Activated CD4-positive, alpha-beta memory T cell treated with anti-CD3 and anti-CD28 coated beads, Interleukin-2, amount 10 ng/mL, durations not matched to agents 7 days and 5 days (primary cell): ENCODE measurements at regions not wholly inside any gene's neighbourhood (a gene's known extent, or its start where the extent isn't known, plus 50 kb on each side); places are given as distances from the start of the nearest gene placed in this dataset.

Experiments used
- CTCF ChIA-PET: fragments of 350-600 bp; sonication (Branson Sonifier 250); formaldehyde crosslinking; loops from one replicate; lab custom pipeline; 2021; ENCODE audit warnings: antibody characterized with exemption, inconsistent platforms; lab: Charles Lee
- POLR2A ChIA-PET: fragments of 350-600 bp; sonication (Branson Sonifier 250); formaldehyde crosslinking; loops from one replicate; lab custom pipeline; 2021; ENCODE audit warnings: antibody characterized with exemption; lab: Charles Lee
- DNase-seq: peaks from one replicate; pipeline ENCODE4 v3.0.0-alpha.2; 2020
- H3K27ac Mint-ChIP-seq: one replicate; pipeline ENCODE4 v1.8.0; 2021; ENCODE audit warnings: mild to moderate bottlenecking, mixed read lengths
- H3K27me3 Mint-ChIP-seq: one replicate; pipeline ENCODE4 v1.8.0; 2021; ENCODE audit warnings: mixed read lengths
- H3K36me3 Mint-ChIP-seq: one replicate; pipeline ENCODE4 v1.8.0; 2021; ENCODE audit warnings: low read depth, mixed read lengths
- H3K4me1 Mint-ChIP-seq: one replicate; pipeline ENCODE4 v1.8.0; 2021; ENCODE audit warnings: mixed read lengths
- H3K4me3 Mint-ChIP-seq: one replicate; pipeline ENCODE4 v1.8.0; 2021; ENCODE audit warnings: mild to moderate bottlenecking, mixed read lengths
- H3K9me3 Mint-ChIP-seq: one replicate; pipeline ENCODE4 v1.8.0; 2021; ENCODE audit warnings: mixed read lengths

DNA sequence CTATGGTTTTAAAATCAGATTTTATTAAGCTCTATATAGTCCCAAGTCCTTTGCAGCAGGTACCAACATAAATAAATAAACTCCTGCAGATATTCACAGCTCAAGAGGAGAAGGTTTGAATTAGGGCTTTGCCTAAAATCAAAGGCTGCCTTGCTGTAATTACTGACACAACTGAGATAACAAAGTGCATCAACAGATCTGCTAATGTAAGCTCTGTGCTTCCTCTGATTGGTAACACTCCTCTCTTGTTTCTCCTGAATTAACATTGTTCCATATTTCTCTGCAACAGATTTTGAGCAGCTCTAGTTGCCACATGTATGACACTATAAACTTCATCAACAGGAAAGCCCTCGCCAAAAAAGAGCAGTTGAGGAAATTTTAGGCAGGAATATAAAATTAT is 193.6 kb downstream of the SLC39A8 start:
- Mint-ChIP-seq H3K36me3 (no peaks in the 10 kb centered on the region), H3K9me3 (no peaks in the 10 kb centered on the region), H3K27me3 (no peaks in the 10 kb centered on the region), H3K27ac (no peak overlapping the region), H3K4me1 (no peaks in the 10 kb centered on the region), H3K4me3 (no peak overlapping the region)
- DNase-seq, result no peak
- CTCF ChIA-PET, result no interaction called here
- POLR2A ChIA-PET, result no interaction called here

DNA sequence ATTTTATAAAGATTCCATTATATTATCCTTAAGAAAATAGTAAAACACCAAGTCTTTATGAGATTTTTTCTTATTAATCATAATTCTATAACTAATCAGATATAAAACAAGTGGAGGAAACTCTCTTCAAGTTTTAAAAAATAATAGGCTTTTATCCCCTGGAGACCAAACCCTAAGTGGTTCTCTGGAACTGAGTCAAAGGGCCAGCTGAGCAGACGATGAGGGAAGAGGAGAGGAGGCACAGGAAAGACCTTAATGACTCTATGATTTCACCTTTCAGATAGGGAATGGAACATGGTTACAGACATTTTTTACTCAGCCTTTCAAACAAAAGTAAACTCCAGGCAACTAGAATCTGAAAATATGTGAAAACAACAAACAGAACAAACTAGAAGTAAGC is 201.8 kb downstream of the SLC39A8 start:
- POLR2A ChIA-PET, result no interaction called here
- no peaks in the 10 kb centered on the region for H3K4me1 Mint-ChIP-seq
- no peak overlapping the region for H3K27ac Mint-ChIP-seq
- H3K9me3 Mint-ChIP-seq, result no peaks in the 10 kb centered on the region
- no peak for DNase-seq
- no peaks in the 10 kb centered on the region for H3K36me3 Mint-ChIP-seq
- CTCF ChIA-PET, result no interaction called here
- peaks cover 3% of the 10 kb centered on the region for H3K27me3 Mint-ChIP-seq
- no peak overlapping the region for H3K4me3 Mint-ChIP-seq

DNA sequence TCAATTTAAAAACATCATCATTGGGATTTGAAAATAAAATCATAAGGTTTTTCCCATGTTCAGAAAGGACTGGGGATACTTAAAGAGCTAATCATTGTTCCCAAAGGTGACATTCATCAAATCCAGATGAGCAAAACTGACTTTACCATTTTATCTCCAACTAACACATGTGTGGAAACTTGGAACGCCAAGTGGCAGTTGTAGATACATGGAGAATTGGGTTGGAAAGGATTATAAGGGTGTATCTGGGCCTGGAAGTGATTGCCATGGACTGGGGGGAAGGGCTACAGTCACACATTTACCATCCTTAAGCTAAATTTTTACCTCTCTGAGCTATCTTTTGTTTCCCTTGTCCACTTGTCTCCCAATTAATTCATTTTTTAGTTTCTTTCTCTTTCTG is 203.4 kb downstream of the SLC39A8 start:
- Mint-ChIP-seq H3K36me3 (no peaks in the 10 kb centered on the region), H3K4me1 (no peaks in the 10 kb centered on the region), H3K9me3 (no peaks in the 10 kb centered on the region), H3K4me3 (no peak overlapping the region), H3K27me3 (peaks cover 3% of the 10 kb centered on the region), H3K27ac (no peak overlapping the region)
- CTCF ChIA-PET, result interaction anchor here (1.2 kb wide), 1 partner anchor 289 kb away, joined by 6 read pairs; no protein-coding TSS in a partner anchor
- POLR2A ChIA-PET, result no interaction called here
- no peak for DNase-seq

DNA sequence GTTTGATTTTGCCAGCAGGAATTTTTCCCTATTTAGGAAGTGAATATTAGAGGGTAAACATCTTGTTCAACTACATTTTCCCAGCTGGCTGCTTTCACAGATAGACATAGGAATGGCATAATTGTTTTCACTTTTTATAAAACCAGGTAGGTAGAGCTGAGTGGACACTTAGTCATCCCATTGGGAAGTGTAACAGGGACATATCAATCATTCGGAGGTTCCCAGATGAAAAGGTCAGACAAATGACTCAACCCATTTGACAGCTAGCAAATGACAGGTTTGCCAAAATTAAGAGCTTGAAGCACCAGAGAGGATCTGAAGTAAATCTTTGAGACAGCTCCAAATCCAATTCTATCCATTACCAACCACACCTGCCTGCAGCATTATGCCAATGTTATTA is 205.3 kb downstream of the SLC39A8 start:
- ChIA-PET POLR2A (no interaction called here), CTCF (no interaction called here)
- Mint-ChIP-seq H3K4me3 (no peak overlapping the region), H3K27me3 (peaks cover 3% of the 10 kb centered on the region), H3K4me1 (no peaks in the 10 kb centered on the region), H3K36me3 (no peaks in the 10 kb centered on the region), H3K27ac (no peak overlapping the region), H3K9me3 (no peaks in the 10 kb centered on the region)
- no peak for DNase-seq

DNA sequence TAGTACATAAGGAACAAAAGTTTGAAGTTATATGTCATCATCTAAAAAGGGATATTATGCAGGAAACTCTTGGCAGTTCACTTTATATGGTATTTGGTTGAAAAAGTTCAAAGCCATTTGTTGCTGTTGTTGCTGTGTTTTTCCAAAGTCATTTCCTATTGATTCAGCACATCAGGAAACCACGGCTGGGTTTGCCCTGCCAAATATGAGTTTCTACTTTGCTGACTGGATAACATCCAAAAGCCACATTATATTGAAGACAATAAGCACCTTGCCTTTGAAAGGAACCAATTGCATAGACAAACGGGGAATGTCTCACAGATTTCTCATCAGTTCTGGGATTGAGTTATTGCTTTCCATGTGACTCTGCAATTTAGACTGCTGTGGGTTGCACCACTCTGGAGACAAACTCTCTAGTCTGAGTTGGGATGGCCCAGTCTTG is 206.1 kb downstream of the SLC39A8 start:
- no peaks in the 10 kb centered on the region for H3K36me3 Mint-ChIP-seq
- H3K9me3 Mint-ChIP-seq, result no peaks in the 10 kb centered on the region
- H3K4me3 Mint-ChIP-seq, result no peak overlapping the region
- CTCF ChIA-PET, result no interaction called here
- peaks cover 3% of the 10 kb centered on the region for H3K27me3 Mint-ChIP-seq
- POLR2A ChIA-PET, result no interaction called here
- no peak overlapping the region for H3K27ac Mint-ChIP-seq
- no peaks in the 10 kb centered on the region for H3K4me1 Mint-ChIP-seq
- no peak for DNase-seq

DNA sequence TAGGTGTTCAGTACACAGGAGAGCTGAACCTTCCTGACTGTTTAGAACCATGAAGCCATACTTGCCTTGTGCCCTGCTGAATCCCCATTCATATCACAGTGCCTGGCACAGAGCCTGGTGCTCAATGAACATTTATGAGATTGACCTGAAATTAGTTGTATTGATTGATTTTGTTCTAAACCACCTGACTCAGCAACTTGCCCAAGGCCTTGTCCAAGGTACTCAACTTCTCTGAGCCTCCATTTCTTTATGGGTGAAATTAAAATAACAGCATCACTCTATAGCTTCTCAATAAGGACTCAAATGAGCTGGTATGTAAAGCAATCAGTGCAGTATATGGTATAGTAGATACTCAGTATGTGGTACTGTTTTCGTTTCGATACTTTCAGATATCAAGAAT is 208.1 kb downstream of the SLC39A8 start:
- no peaks in the 10 kb centered on the region for H3K9me3 Mint-ChIP-seq
- peaks cover 3% of the 10 kb centered on the region for H3K27me3 Mint-ChIP-seq
- DNase-seq, result no peak
- CTCF ChIA-PET, result no interaction called here
- no peaks in the 10 kb centered on the region for H3K36me3 Mint-ChIP-seq
- no peak overlapping the region for H3K4me3 Mint-ChIP-seq
- POLR2A ChIA-PET, result no interaction called here
- H3K4me1 Mint-ChIP-seq, result no peaks in the 10 kb centered on the region
- H3K27ac Mint-ChIP-seq, result no peak overlapping the region

DNA sequence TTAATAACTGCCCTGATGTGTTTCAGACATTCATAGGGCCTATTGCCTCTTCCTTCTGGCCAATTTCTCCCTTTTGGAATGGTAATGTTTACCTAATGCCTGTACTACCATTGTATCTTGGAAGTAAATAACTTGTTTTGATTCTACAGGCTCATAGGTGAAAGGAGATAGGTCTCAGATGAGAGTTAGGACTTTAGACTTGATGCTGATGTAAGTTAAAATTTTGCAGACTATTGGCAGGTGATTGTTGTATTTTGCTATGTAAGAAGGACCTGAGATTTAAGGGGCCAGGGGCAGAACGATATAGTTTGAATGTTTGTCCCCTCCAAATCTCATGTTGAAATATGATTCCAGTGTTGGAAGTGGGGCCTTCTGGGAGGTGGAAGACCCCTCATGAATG is 215.5 kb downstream of the SLC39A8 start:
- CTCF ChIA-PET, result no interaction called here
- no peaks in the 10 kb centered on the region for H3K9me3 Mint-ChIP-seq
- H3K4me3 Mint-ChIP-seq, result no peak overlapping the region
- no peak overlapping the region for H3K27ac Mint-ChIP-seq
- no peak for DNase-seq
- POLR2A ChIA-PET, result no interaction called here
- no peaks in the 10 kb centered on the region for H3K27me3 Mint-ChIP-seq
- H3K36me3 Mint-ChIP-seq, result no peaks in the 10 kb centered on the region
- no peaks in the 10 kb centered on the region for H3K4me1 Mint-ChIP-seq
